T-helper 1 cell treated with Interleukin-12 subunit alpha and Interleukin-12 subunit beta and Interleukin-4 antibody, amounts not matched to agents 30 μg/mL and 1 μg/mL, for 36 hours (primary cell): ENCODE measurements at regions not wholly inside any gene's neighbourhood (a gene's known extent, or its start where the extent isn't known, plus 50 kb on each side); places are given as distances from the start of the nearest gene placed in this dataset.

ENCODE experiments used
- H3K27ac Mint-ChIP-seq: one replicate; pipeline ENCODE4 v1.8.0; 2021; ENCODE audit warnings: mild to moderate bottlenecking, mixed read lengths
- H3K27me3 Mint-ChIP-seq: one replicate; pipeline ENCODE4 v1.8.0; 2021; ENCODE audit warnings: low read depth, mixed read lengths
- H3K36me3 Mint-ChIP-seq: one replicate; pipeline ENCODE4 v1.8.0; 2021; ENCODE audit warnings: low read depth, mixed read lengths
- H3K4me1 Mint-ChIP-seq: one replicate; pipeline ENCODE4 v1.8.0; 2021; ENCODE audit warnings: low read depth, mixed read lengths
- H3K4me3 Mint-ChIP-seq: one replicate; pipeline ENCODE4 v1.8.0; 2021; ENCODE audit warnings: mild to moderate bottlenecking, moderate library complexity, mixed read lengths
- H3K9me3 Mint-ChIP-seq: one replicate; pipeline ENCODE4 v1.8.0; 2021; ENCODE audit warnings: mixed read lengths

DNA sequence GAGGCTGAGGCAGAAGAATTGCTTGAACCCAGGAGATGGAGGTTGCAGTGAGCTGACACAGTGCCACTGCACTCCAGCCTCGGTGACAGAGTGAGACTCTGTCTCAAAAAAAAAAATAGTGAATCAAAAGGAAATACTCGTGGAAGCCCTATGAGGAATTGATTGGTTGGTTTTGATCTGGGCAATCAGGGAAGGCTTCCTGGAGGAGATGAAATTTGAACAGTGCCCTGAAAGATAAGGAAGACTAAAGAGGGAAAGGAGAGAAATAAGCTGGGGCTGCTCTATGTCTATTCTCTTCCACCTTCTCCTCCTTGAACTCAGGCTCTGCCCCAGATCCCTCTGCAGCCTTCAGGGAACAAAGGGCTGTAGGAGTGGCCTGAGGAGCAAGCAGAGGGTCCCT, 54.1 kb downstream of the IRF2BPL start:
- peak overlapping the region; percentile 31 for H3K27ac Mint-ChIP-seq
- H3K4me1 Mint-ChIP-seq = peaks cover 17% of the 10 kb centered on the region
- H3K36me3 Mint-ChIP-seq = no peaks in the 10 kb centered on the region
- no peaks in the 10 kb centered on the region for H3K9me3 Mint-ChIP-seq
- H3K4me3 Mint-ChIP-seq = no peak overlapping the region
- no peaks in the 10 kb centered on the region for H3K27me3 Mint-ChIP-seq

GRCh38 chr14:76971549-76971948, 57.0 kb downstream of the IRF2BPL start:
- peaks cover 17% of the 10 kb centered on the region for H3K27me3 Mint-ChIP-seq
- H3K9me3 Mint-ChIP-seq = no peaks in the 10 kb centered on the region
- no peak overlapping the region for H3K27ac Mint-ChIP-seq
- H3K36me3 Mint-ChIP-seq = no peaks in the 10 kb centered on the region
- H3K4me1 Mint-ChIP-seq = peaks cover 2% of the 10 kb centered on the region
- H3K4me3 Mint-ChIP-seq = no peak overlapping the region

DNA sequence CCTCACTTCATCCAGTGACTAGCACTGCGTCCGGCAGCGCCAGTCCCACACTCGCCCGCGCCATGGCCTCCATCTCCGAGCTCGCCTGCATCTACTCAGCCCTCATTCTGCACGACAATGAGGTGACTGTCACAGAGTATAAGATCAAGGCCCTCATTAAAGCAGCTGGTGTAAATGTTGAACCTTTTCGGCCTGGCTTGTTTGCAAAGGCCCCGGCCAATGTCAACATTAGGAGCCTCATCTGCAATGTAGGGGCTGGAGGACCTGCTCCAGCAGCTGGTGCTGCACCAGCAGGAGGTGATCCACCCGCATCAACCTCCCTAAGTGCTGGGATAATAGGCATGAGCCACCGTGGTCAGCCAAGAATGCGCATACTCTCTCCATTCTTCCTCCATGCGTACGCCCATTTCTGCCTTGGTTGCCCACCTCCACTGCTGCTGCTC, 59.9 kb downstream of the IRF2BPL start:
- Mint-ChIP-seq H3K36me3 (no peaks in the 10 kb centered on the region), H3K4me1 (peaks cover 15% of the 10 kb centered on the region), H3K9me3 (no peaks in the 10 kb centered on the region), H3K27me3 (peaks cover 40% of the 10 kb centered on the region), H3K27ac (peak overlapping the region; percentile 29), H3K4me3 (no peak overlapping the region)

DNA sequence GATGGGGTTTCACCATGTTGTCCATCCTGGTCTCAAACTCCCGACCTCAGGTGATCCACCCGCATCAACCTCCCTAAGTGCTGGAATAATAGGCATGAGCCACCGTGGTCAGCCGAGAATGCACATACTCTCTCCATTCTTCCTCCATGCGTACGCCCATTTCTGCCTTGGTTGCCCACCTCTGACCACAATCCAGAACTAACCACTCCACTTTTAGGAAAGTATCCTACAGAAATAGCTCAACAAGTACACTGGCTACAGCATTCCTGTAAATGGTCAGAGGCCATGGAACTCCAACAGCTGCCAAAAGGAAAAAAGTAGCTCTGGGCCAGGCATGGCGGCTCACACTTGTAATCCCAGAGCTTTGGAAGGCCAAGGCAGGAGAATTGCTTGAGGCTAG, 60.7 kb downstream of the IRF2BPL start:
- H3K4me1 Mint-ChIP-seq = peaks cover 20% of the 10 kb centered on the region
- H3K4me3 Mint-ChIP-seq = no peak overlapping the region
- no peaks in the 10 kb centered on the region for H3K9me3 Mint-ChIP-seq
- no peaks in the 10 kb centered on the region for H3K36me3 Mint-ChIP-seq
- H3K27me3 Mint-ChIP-seq = peaks cover 40% of the 10 kb centered on the region
- no peak overlapping the region for H3K27ac Mint-ChIP-seq

- Mint-ChIP-seq H3K4me1 (peaks cover 42% of the 10 kb centered on the region), H3K27ac (peak overlapping the region; percentile 32), H3K9me3 (no peaks in the 10 kb centered on the region), H3K27me3 (peaks cover 40% of the 10 kb centered on the region), H3K4me3 (peak overlapping the region; percentile 39), H3K36me3 (no peaks in the 10 kb centered on the region)
These were observed 63.3 kb downstream of the IRF2BPL start for GRCh38 chr14:76965232-76965631.

DNA sequence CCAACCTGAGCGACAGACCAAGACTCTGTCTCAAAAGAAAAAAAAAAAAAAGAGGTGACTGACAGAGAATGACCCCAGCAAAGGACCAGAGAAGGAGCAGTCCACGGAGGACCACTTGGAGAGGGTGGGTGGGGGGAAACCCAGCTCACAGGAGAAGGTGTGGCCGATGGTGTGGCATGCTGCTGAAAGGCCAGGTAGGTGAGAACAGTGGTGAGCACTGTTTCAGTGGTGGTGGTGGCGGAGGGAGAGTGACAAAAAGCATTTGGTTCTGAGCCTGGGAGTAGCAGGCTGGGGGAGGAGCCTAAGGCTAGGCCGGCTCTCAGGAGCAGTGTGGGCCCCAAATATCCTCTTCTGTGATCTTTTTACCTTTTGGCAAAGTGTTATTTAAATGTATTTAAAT, 63.8 kb downstream of the IRF2BPL start:
- Mint-ChIP-seq H3K27me3 (peaks cover 40% of the 10 kb centered on the region), H3K9me3 (no peaks in the 10 kb centered on the region), H3K4me3 (no peak overlapping the region), H3K36me3 (no peaks in the 10 kb centered on the region), H3K27ac (peak overlapping the region; percentile 58), H3K4me1 (peaks cover 45% of the 10 kb centered on the region)

DNA sequence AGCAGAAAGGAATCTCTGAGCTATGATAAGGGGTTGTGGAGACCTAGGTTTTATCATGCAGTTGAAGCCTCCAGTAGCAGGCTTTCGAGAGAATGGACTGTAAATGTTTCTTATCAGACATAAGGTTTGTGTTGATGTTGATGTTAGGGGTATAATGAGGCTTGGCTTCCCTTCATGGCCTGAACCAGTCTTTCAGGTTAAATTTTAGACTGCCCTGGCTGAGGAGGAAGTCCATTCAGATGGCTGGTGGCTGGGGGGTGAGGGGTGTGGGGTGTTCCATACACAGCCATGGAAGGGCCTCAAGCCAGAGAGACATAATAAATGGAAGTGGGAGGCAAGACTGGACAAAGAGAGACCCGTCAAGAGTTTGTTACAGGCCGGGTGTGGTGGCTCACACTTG, 65.1 kb downstream of the IRF2BPL start:
- H3K9me3 Mint-ChIP-seq = no peaks in the 10 kb centered on the region
- H3K27me3 Mint-ChIP-seq = peaks cover 37% of the 10 kb centered on the region
- H3K4me3 Mint-ChIP-seq = no peak overlapping the region
- H3K36me3 Mint-ChIP-seq = no peaks in the 10 kb centered on the region
- H3K4me1 Mint-ChIP-seq = peaks cover 55% of the 10 kb centered on the region
- H3K27ac Mint-ChIP-seq = peak overlapping the region; percentile 28

- Mint-ChIP-seq H3K4me3 (peak overlapping the region; percentile 61), H3K36me3 (no peaks in the 10 kb centered on the region), H3K4me1 (peaks cover 60% of the 10 kb centered on the region), H3K27ac (peak overlapping the region; percentile 90), H3K9me3 (no peaks in the 10 kb centered on the region), H3K27me3 (peaks cover 29% of the 10 kb centered on the region)
These were observed 66.2 kb downstream of the IRF2BPL start for GRCh38 chr14:76962303-76962660.

- Mint-ChIP-seq H3K27ac (peak overlapping the region; percentile 90), H3K9me3 (no peaks in the 10 kb centered on the region), H3K27me3 (peaks cover 25% of the 10 kb centered on the region), H3K36me3 (no peaks in the 10 kb centered on the region), H3K4me1 (peaks cover 64% of the 10 kb centered on the region), H3K4me3 (peak overlapping the region; percentile 72)
These were observed 66.7 kb downstream of the IRF2BPL start for GRCh38 chr14:76961631-76962302.

DNA sequence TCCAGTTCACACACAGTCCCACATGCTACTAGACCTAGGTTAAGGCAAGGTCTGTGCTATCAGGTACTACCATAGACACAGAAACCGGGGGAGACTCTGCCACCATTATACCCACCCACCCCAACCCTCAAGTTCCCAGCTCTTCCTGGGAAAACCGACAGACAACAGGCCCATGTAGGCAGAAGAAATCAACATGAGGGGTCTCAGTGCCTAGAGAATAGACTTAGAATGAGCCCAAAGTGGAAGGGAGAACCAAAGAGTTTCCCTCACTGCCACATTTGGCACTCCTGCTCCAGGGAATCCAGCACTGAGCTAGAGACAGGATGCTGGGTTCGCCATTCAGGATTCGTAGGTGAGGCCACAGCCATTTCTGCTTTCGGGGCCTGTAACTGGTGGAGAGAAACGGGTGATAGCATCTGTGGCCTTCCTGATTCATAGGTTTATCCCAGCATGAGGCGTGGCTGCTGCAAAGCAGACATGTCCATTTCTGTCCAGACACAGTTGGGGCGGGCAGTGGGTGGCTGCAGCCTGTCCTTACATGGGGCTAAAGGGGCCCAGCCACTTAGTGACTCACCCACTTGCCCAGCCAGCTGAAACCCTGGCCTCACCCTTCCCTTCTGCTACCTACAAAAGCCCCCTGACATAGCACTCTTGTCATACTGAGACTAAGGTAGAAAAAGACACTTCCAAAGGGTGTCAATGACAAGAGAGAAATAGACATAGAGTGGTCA, 69.4 kb downstream of the IRF2BPL start:
- Mint-ChIP-seq H3K4me1 (peaks cover 71% of the 10 kb centered on the region), H3K4me3 (no peak overlapping the region), H3K9me3 (no peaks in the 10 kb centered on the region), H3K36me3 (no peaks in the 10 kb centered on the region), H3K27me3 (peaks cover 5% of the 10 kb centered on the region), H3K27ac (peak overlapping the region; percentile 43)

GRCh38 chr14:76958020-76958979, 70.2 kb downstream of the IRF2BPL start:
- Mint-ChIP-seq H3K4me1 (peaks cover 69% of the 10 kb centered on the region), H3K27ac (peak overlapping the region; percentile 43), H3K9me3 (no peaks in the 10 kb centered on the region), H3K36me3 (no peaks in the 10 kb centered on the region), H3K27me3 (no peaks in the 10 kb centered on the region), H3K4me3 (no peak overlapping the region)

DNA sequence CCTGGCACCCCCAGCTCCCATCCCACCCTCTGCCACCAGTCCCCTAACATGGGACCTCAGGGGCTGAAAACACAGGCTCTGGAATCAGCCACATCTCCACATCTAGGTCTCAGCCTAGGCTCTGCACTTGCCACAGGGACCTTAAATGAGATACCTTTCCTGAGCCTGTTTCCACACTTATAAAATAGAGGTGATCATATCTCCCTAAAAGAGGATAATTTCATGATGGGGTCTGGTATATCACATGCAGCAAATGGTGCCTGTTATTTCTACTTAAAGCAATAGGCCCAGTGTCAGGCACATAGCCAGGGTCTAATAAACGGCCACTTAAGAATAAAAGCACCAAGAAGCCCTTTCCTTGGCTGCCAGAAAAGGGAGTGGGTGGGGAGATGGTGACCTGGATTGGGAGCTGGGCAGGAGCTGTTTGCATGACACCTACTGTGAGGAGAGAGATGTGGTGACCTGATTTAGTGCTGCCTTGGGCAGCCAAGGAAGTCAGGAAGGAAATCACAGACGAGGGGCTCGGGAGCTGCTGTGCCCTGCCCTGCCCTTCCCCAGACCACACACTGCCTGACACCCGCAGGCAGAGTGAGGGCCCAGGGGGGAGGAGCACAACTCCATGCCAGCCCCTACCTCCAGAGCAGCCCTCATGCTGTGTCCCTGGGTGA, 71.2 kb downstream of the IRF2BPL start:
- Mint-ChIP-seq H3K27ac (peak overlapping the region; percentile 97), H3K27me3 (no peaks in the 10 kb centered on the region), H3K36me3 (no peaks in the 10 kb centered on the region), H3K4me1 (peaks cover 62% of the 10 kb centered on the region), H3K9me3 (no peaks in the 10 kb centered on the region), H3K4me3 (peak overlapping the region; percentile 38)

DNA sequence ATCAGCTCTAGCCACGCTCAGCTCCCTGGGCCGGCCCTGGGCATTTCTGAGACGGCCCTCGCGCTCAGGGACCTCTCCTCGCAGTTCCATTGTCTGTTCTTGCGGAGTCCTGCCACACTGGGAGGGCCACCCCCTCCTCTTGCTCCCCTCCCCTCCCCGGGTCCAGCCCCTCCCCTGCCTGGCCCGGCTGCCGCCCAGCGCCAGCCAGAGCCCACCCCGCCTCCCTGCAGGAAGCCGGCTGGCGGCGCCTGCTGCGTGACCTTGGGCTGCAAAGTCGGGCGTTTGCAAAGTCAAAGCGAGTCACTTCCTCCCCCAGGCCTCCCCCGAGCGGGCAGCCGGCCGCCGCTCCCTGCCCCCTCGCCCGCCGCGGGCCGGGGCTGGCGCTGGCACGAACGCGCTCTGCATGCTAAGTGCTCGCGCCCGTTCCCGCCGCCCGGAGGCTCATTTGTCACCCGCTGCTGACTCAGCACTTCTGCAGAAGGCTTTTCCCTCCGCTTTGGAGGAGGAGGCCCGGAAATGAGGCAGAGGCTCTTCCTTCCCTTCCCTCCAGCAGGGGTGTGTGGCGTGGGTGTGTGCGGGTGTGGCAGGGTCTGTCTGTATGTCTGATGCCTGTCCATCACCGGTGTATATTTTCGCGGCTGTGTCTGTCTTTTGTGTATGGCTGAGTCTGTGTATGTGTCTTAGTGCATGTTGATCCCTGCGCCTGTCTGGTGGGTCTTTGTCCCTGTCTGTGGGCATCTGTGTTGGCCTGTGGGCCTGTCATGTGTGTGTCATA, 72.0 kb downstream of the IRF2BPL start:
- Mint-ChIP-seq H3K36me3 (no peaks in the 10 kb centered on the region), H3K27me3 (no peaks in the 10 kb centered on the region), H3K27ac (peak overlapping the region; percentile 97), H3K4me3 (peak overlapping the region; percentile 87), H3K9me3 (no peaks in the 10 kb centered on the region), H3K4me1 (peaks cover 55% of the 10 kb centered on the region)
